ENCODE measurements at regions not wholly inside any gene's neighbourhood (a gene's known extent, or its start where the extent isn't known, plus 50 kb on each side); places are given as distances from the start of the nearest gene placed in this dataset.

DNA sequence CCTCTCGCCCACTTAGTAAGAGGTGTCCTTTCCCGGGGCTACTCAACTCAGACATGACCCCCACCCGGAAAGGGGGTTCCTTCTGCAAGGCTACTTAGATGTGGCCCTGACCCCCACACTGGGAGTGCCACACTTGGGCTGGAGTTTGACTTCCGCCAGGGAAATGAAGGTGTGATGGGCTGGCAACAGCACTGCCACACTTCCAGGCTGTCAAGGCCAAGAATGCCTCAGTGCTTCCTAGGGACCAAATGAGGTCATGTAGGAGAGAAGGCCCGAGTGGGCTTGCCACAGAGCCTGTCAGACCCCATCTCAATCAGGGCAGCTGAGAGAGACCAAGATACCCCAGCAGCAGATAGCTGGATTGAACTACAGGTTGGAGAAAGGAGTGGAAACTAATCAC, 55.5 kb downstream of the DRD1 start:
- no peaks in the 10 kb centered on the region for H3K27me3 ChIP-seq
- TF ChIP-seq POLR2A (IDR thresholded peaks at IDR 0.05): no peak
- TF ChIP-seq, protein P1, sequence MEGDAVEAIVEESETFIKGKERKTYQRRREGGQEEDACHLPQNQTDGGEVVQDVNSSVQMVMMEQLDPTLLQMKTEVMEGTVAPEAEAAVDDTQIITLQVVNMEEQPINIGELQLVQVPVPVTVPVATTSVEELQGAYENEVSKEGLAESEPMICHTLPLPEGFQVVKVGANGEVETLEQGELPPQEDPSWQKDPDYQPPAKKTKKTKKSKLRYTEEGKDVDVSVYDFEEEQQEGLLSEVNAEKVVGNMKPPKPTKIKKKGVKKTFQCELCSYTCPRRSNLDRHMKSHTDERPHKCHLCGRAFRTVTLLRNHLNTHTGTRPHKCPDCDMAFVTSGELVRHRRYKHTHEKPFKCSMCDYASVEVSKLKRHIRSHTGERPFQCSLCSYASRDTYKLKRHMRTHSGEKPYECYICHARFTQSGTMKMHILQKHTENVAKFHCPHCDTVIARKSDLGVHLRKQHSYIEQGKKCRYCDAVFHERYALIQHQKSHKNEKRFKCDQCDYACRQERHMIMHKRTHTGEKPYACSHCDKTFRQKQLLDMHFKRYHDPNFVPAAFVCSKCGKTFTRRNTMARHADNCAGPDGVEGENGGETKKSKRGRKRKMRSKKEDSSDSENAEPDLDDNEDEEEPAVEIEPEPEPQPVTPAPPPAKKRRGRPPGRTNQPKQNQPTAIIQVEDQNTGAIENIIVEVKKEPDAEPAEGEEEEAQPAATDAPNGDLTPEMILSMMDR (IDR thresholded peaks at IDR 0.05): no peak
- DNase-seq: no peak
- H3K4me3 ChIP-seq: no peak overlapping the region
- H3K27ac ChIP-seq: no peak overlapping the region
- H3K4me1 ChIP-seq (replicated peaks in 1 of 2): no peaks in the 10 kb centered on the region
- no peaks in the 10 kb centered on the region for H3K9me3 ChIP-seq (replicated peaks in 1 of 3)
- no peaks in the 10 kb centered on the region for H3K36me3 ChIP-seq (replicated peaks in 1 of 2)
- 67 to 77% (median 71%) methylated on average over 5 of the region's 5 CpGs for WGBS, 4 donors
- intact Hi-C loops (cut with DNase I): no loop called here

DNA sequence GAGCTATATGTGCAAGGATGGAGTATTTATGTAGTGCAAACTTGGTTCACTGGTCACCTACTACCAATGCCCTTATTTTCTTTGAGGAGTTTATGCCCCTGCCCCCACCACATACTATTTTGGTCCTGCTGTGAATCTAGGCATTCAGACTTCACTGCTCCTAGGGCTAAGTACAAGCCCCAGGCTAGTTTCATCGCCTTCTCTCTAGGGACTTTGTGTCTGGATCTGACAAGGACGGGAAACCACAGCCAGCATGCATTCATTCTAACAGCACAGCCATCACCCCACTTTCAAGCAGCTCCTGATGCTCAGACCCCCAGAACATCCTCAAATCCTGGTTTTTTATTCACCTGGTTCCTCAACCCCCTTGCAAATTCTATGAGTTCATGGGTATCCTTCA, 56.8 kb downstream of the DRD1 start:
- no peaks in the 10 kb centered on the region for H3K27me3 ChIP-seq
- H3K9me3 ChIP-seq (replicated peaks in 1 of 3): no peaks in the 10 kb centered on the region
- WGBS, 4 donors: 53 to 73% (median 62%) methylated on average over 2 of the region's 2 CpGs
- H3K27ac ChIP-seq: no peak overlapping the region
- intact Hi-C loops (cut with DNase I): no loop called here
- no peak for TF ChIP-seq POLR2A (IDR thresholded peaks at IDR 0.05)
- TF ChIP-seq, protein P1 (IDR thresholded peaks at IDR 0.05): no peak
- no peaks in the 10 kb centered on the region for H3K36me3 ChIP-seq (replicated peaks in 1 of 2)
- H3K4me1 ChIP-seq (replicated peaks in 1 of 2): no peaks in the 10 kb centered on the region
- no peak overlapping the region for H3K4me3 ChIP-seq
- no peak for DNase-seq

DNA sequence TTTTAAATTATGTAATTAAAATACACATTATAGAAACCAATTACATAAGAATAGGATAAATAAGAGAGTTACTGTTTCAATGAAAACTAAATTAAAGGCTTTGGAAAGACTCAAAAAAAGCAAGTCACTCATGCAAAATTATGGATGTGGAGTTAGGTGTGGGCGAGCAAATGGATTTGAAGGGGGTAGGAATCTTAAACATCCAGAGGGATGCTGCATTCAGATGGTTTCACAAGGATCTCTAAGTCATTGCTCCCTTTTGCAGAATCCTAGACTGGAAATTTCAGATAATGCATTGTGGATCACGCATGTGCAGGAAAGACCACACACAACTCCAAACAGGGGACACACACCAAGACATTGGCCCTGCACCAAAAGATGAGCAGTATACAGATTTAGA, 57.5 kb downstream of the DRD1 start:
- intact Hi-C loops (cut with DNase I): no loop called here
- Histone ChIP-seq H3K4me1 (replicated peaks in 1 of 2) (no peaks in the 10 kb centered on the region), H3K4me3 (no peak overlapping the region), H3K27me3 (no peaks in the 10 kb centered on the region), H3K27ac (no peak overlapping the region), H3K9me3 (replicated peaks in 1 of 3) (no peaks in the 10 kb centered on the region), H3K36me3 (replicated peaks in 1 of 2) (no peaks in the 10 kb centered on the region)
- no peak for TF ChIP-seq POLR2A (IDR thresholded peaks at IDR 0.05)
- DNase-seq: no peak
- WGBS, 4 donors: 59 to 73% (median 70%) methylated on average over 2 of the region's 2 CpGs

DNA sequence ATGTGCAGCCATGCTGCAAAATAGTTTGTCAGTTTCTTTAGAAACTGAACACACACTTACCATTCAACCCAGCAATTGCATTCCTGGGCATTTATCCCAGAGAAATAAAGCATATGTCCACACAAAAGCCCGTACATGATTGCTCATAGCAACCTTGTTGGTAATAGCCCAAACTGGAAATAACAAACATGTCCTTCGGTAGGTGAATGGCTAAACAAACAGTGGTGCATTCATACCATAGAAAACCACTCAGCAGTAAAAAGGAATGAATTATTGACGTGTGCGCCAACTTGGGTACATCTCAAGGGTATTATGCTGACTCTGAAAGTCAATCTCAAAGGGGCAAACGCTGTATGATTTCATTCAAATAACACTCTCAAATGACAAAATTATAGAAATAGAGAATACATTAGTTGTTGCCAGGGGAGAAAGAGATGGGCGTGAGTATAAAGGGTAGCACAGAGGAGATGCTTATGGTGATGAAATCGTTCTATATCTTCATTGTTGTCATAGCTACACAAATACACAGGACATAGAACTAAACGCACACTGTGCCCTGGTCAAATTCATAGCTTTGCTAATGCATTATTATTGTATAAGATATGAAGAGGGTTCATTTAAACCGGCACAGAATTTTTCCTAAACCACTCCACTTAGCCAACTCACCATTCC, 58.2 kb downstream of the DRD1 start:
- 67 to 78% (median 74%) methylated on average over 9 of the region's 9 CpGs for WGBS, 4 donors
- Histone ChIP-seq H3K36me3 (replicated peaks in 1 of 2) (no peaks in the 10 kb centered on the region), H3K27me3 (no peaks in the 10 kb centered on the region), H3K4me1 (replicated peaks in 1 of 2) (no peaks in the 10 kb centered on the region), H3K4me3 (no peak overlapping the region), H3K27ac (no peak overlapping the region), H3K9me3 (replicated peaks in 1 of 3) (no peaks in the 10 kb centered on the region)
- intact Hi-C loops (cut with DNase I): no loop called here
- DNase-seq: no peak
- no peak for TF ChIP-seq POLR2A (IDR thresholded peaks at IDR 0.05)
- TF ChIP-seq, protein P1 (IDR thresholded peaks at IDR 0.05): no peak
